GM12875 (cell line): ENCODE measurements at regions not wholly inside any gene's neighbourhood (a gene's known extent, or its start where the extent isn't known, plus 50 kb on each side); places are given as distances from the start of the nearest gene placed in this dataset.
"Not testable (repeated sequence)": the region's sequence is repeated elsewhere in the genome, so short reads cannot be mapped to it uniquely, and the experiment has no call there.

Source experiments
- H3K4me3 ChIP-seq: one replicate; pipeline ENCODE4 v1.5.1; 2011; ENCODE audit warnings: low read depth, low read length, control low read depth
- CTCF ChIP-seq: IDR thresholded peaks from 2 replicates; pipeline ENCODE4 v1.5.1; 2011; ENCODE audit warnings: low read depth, mild to moderate bottlenecking, control low read depth, inconsistent platforms, low read length, moderate library complexity, borderline replicate concordance; ENCODE audit not compliant: insufficient read depth

- TF ChIP-seq CTCF: no peak
Observed at GRCh38 chr10:31215052-31215451, 104.0 kb upstream of the ZEB1 start.

GRCh38 chr10:31219306-31219705 is 99.7 kb upstream of the ZEB1 start:
- no peak overlapping the region for H3K4me3 ChIP-seq
- no peak for TF ChIP-seq CTCF

More at GRCh38 chr10:31215052-31215451, 104.0 kb upstream of the ZEB1 start:
- H3K4me3 ChIP-seq: no peak overlapping the region

- not testable (repeated sequence) for H3K4me3 ChIP-seq
Observed at GRCh38 chr10:31228780-31229179, 90.2 kb upstream of the ZEB1 start.

- TF ChIP-seq CTCF: no peak
- no peak overlapping the region for H3K4me3 ChIP-seq
Observed at GRCh38 chr10:31239961-31240360, 79.1 kb upstream of the ZEB1 start.

- no peak for TF ChIP-seq CTCF
- no peak overlapping the region for H3K4me3 ChIP-seq
Observed at GRCh38 chr10:31242902-31243301, 76.1 kb upstream of the ZEB1 start.

- H3K4me3 ChIP-seq: not testable (repeated sequence)
Observed at GRCh38 chr10:31251118-31251517, 67.9 kb upstream of the ZEB1 start.

- no peak overlapping the region for H3K4me3 ChIP-seq
Observed at GRCh38 chr10:31253237-31253636, 65.8 kb upstream of the ZEB1 start.

More at GRCh38 chr10:31253237-31253636, 65.8 kb upstream of the ZEB1 start:
- TF ChIP-seq CTCF: no peak
